HepG2 (cell line): ENCODE measurements at regions not wholly inside any gene's neighbourhood (a gene's known extent, or its start where the extent isn't known, plus 50 kb on each side); places are given as distances from the start of the nearest gene placed in this dataset.
A peak's percentile ranks its signal among the peaks of the same experiment; 100 is the strongest.

ENCODE experiments used
- ATAC-seq: fragments of 200-7000 bp; cut with Tn5 transposase; 3 replicates; pipeline ENCODE4 v1.9.1; 2020; ENCODE audit warnings: mild to moderate bottlenecking, moderate library complexity
- BruUV-seq: library from RNA; stranded (reverse); fragments of 400-500 nt; replicated peaks from 2 replicates; lab custom pipeline; 2021; lab: Mats Ljungman, UMichigan
- CTCF ChIA-PET: fragments of 300-600 bp; formaldehyde crosslinking; extraction: SDS; loops from one replicate; lab custom pipeline; 2021; ENCODE audit warnings: low total read pairs, inconsistent platforms, low intra/inter-chr PET ratio; lab: Yijun Ruan, JAX
- POLR2A ChIA-PET: fragments of 350-600 bp; sonication (Branson Sonifier 250); formaldehyde crosslinking; loops from one replicate; lab custom pipeline; 2020; ENCODE audit warnings: antibody characterized with exemption, inconsistent platforms; lab: Yijun Ruan, JAX
- DNase-seq: peaks from one replicate; pipeline ENCODE4 v3.0.0-alpha.2; 2015; ENCODE audit warnings: low spot score
- FAIRE-seq: peaks from 3 replicates; lab custom pipeline; 2011; peaks lifted over from hg19 to GRCh38; lab: Jason Lieb, UNC
- H2AFZ ChIP-seq: one replicate; pipeline ENCODE4 v1.6.1; 2011; ENCODE audit warnings: low read length, inconsistent platforms
- H3K27ac ChIP-seq: fragments of 300-600 bp; 3 replicates; pipeline ENCODE4 v1.8.0; 2011; ENCODE audit warnings: mixed run types, mild to moderate bottlenecking, mixed read lengths, low read length, inconsistent platforms; ENCODE audit not compliant: insufficient read depth; ENCODE audit errors: extremely low read length
- H3K27me3 ChIP-seq, 2 experiments: fragments of 200-600 bp in 1 of 2; 2 replicates in 1 of 2; 3 replicates in 1 of 2; pipeline versions ENCODE4 v1.6.0 to v1.8.0; 2011; ENCODE audit warnings: low read length in 2 of 2, mild to moderate bottlenecking in 2 of 2, moderate library complexity in 2 of 2, inconsistent platforms in 1 of 2; ENCODE audit not compliant: insufficient read depth in 2 of 2, control insufficient read depth in 1 of 2
- H3K36me3 ChIP-seq, 2 experiments: fragments of 200-600 bp in 1 of 2; replicated peaks in 1 of 2; 2 replicates in 1 of 2; 3 replicates in 1 of 2; pipeline versions ENCODE4 v1.5.1 to v1.8.0; 2011; ENCODE audit warnings: low read length in 2 of 2, inconsistent platforms in 1 of 2; ENCODE audit not compliant: insufficient read depth in 2 of 2, control insufficient read depth in 1 of 2
- H3K4me1 ChIP-seq: 2 replicates; pipeline ENCODE4 v1.5.1; 2012; ENCODE audit warnings: low read length, inconsistent platforms; ENCODE audit not compliant: insufficient read depth
- H3K4me2 ChIP-seq: 2 replicates; pipeline ENCODE4 v1.6.0; 2011; ENCODE audit warnings: low read depth, low read length, inconsistent platforms
- H3K4me3 ChIP-seq, 3 experiments: fragments of 200-600 bp in 1 of 3; sonication (generic), shearing (Covaris generic) in 1 of 3; replicated peaks in 1 of 3; 2 replicates each; pipeline ENCODE4 v1.5.1; 2011 to 2016; ENCODE audit warnings: low read length in 3 of 3, inconsistent platforms in 2 of 3, low read depth in 2 of 3, mild to moderate bottlenecking in 2 of 3, control low read depth in 1 of 3, mixed read lengths in 1 of 3; ENCODE audit not compliant: insufficient read depth in 1 of 3
- H3K79me2 ChIP-seq: one replicate; pipeline ENCODE4 v1.6.1; 2011; ENCODE audit warnings: low read length, inconsistent platforms; ENCODE audit not compliant: insufficient read depth
- H3K9ac ChIP-seq: 2 replicates; pipeline ENCODE4 v1.6.0; 2011; ENCODE audit warnings: mild to moderate bottlenecking, low read depth, low read length, inconsistent platforms; ENCODE audit not compliant: insufficient read depth
- H3K9me3 ChIP-seq: 2 replicates; pipeline ENCODE4 v1.5.1; 2012; ENCODE audit warnings: mild to moderate bottlenecking, low read length
- H4K20me1 ChIP-seq: 2 replicates; pipeline ENCODE4 v1.6.0; 2011; ENCODE audit warnings: inconsistent platforms, mild to moderate bottlenecking, low read length, moderate library complexity; ENCODE audit not compliant: insufficient read depth
- ATF7 ChIP-seq, 2 experiments: fragments of 450-650 bp in 1 of 2; sonication (generic) in 1 of 2; formaldehyde crosslinking in 1 of 2; IDR thresholded peaks; 2 replicates each; pipeline versions ENCODE4 v1.4.0 to v1.6.1; 2016 to 2020; ENCODE audit warnings: antibody characterized with exemption in 1 of 2, mild to moderate bottlenecking in 1 of 2, missing genetic modification reagents in 1 of 2
- ATF7-NPFF ChIP-seq: sonication (generic); formaldehyde crosslinking; IDR thresholded peaks from 2 replicates; pipeline ENCODE4 v1.8.1; 2023; ENCODE audit warnings: mild to moderate bottlenecking, low read depth, missing genetic modification reagents, moderate library complexity
- CREM ChIP-seq, 2 experiments: sonication (generic) in 1 of 2; formaldehyde crosslinking in 1 of 2; IDR thresholded peaks; 2 replicates each; pipeline versions ENCODE4 v1.4.0 to v1.6.1; 2016 to 2020; ENCODE audit warnings: antibody characterized with exemption in 1 of 2, mild to moderate bottlenecking in 1 of 2, missing genetic modification reagents in 1 of 2
- HOXA7 ChIP-seq: sonication (generic); formaldehyde crosslinking; IDR thresholded peaks from 2 replicates; pipeline ENCODE4 v1.8.1; 2022; ENCODE audit warnings: mild to moderate bottlenecking, missing genetic modification reagents, moderate library complexity
- MXI1 ChIP-seq: IDR thresholded peaks from 3 replicates; pipeline ENCODE4 v1.6.1; 2012; ENCODE audit warnings: low read depth, low read length, inconsistent platforms, borderline replicate concordance
- PBX3 ChIP-seq: sonication (generic); formaldehyde crosslinking; IDR thresholded peaks from 2 replicates; pipeline ENCODE4 v1.8.1; 2023; ENCODE audit warnings: missing genetic modification reagents, inconsistent platforms, borderline replicate concordance
- SOX6 ChIP-seq, 2 experiments: fragments of 450-650 bp in 1 of 2; sonication (generic) in 1 of 2; formaldehyde crosslinking in 1 of 2; IDR thresholded peaks; 2 replicates each; pipeline versions ENCODE4 v1.4.0 to v1.6.1; 2017 to 2020; ENCODE audit warnings: antibody characterized with exemption in 1 of 2, mild to moderate bottlenecking in 1 of 2, missing genetic modification reagents in 1 of 2
- YEATS2 ChIP-seq: sonication (generic); formaldehyde crosslinking; IDR thresholded peaks from 2 replicates; pipeline ENCODE4 v1.4.0; 2020; ENCODE audit warnings: missing genetic modification reagents, borderline replicate concordance
- ZMAT3 ChIP-seq: sonication (generic); formaldehyde crosslinking; conservative IDR thresholded peaks from 2 replicates; pipeline ENCODE4 v1.7.0; 2021; ENCODE audit warnings: missing genetic modification reagents
- ZMYM2 ChIP-seq: sonication (generic); formaldehyde crosslinking; IDR thresholded peaks from 2 replicates; pipeline ENCODE4 v1.8.0; 2022; ENCODE audit warnings: mild to moderate bottlenecking, missing genetic modification reagents
- ZNF207 ChIP-seq: fragments of 450-650 bp; IDR thresholded peaks from 2 replicates; pipeline ENCODE4 v1.6.1; 2016; ENCODE audit warnings: antibody characterized with exemption, borderline replicate concordance
- ZNF264 ChIP-seq: sonication (generic); formaldehyde crosslinking; IDR thresholded peaks from 2 replicates; pipeline ENCODE4 v1.4.0; 2020; ENCODE audit warnings: missing genetic modification reagents
- ZNF367 ChIP-seq: sonication (generic); formaldehyde crosslinking; IDR thresholded peaks from 2 replicates; pipeline ENCODE4 v1.4.0; 2020; ENCODE audit warnings: missing genetic modification reagents, borderline replicate concordance
- ZNF616 ChIP-seq: sonication (generic); formaldehyde crosslinking; IDR thresholded peaks from 2 replicates; pipeline ENCODE4 v1.5.0; 2020; ENCODE audit warnings: low read depth, mild to moderate bottlenecking, missing genetic modification reagents
- ZNF788 ChIP-seq: sonication (generic); formaldehyde crosslinking; IDR thresholded peaks from 2 replicates; pipeline ENCODE4 v1.5.0; 2020; ENCODE audit warnings: mild to moderate bottlenecking, missing genetic modification reagents, borderline replicate concordance
- WGBS: methylation state at CpG from one replicate; pipeline ENCODE4 v1.1.6; 2017; ENCODE audit warnings: low lambda C conversion rate; 5-methylcytosine and 5-hydroxymethylcytosine counted together
- in situ Hi-C: cut with HindIII; loops from 2 replicates; pipeline ENCODE4 v1.10.0; 2017; ENCODE audit warnings: low pct_unique_long_range_greater_than_20kb; ENCODE audit not compliant: extremely low pct_ligation_motif_present
- intact Hi-C: fragments of 100-400 bp; cut with micrococcal nuclease; formaldehyde crosslinking; loops from one replicate; pipeline ENCODE4 v1.10.0; 2022; ENCODE audit not compliant: unreplicated experiment
- TF ChIP-seq, protein P1 (sequence below): sonication (generic); IDR thresholded peaks from 2 replicates; pipeline ENCODE4 v1.6.1; 2016; ENCODE audit warnings: low read depth, borderline replicate concordance

DNA sequence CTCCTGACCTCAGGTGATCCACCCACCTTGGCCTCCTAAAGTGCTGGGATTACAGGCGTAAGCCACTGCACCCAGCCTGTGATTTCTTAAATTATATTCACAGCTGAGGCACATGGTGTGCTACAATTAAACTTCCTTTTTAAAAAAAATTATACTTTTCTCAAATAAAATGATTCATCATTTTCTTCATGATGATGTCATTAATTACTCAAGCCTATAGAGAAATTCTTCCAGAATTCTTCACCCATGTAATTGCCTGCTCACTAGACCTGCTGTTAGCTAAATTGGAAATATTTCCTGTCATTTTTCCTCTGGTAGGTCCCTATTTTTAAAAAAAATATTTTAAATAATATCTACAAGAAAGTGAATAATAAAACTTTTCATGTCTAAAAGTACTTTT lies 440.0 kb upstream of the ANO3 start:
- no peak for DNase-seq
- ATAC-seq = no peak
- TF ChIP-seq MXI1 (no peak), ATF7 (IDR thresholded peaks at IDR 0.05) (peak; percentile 89), ATF7 (CRISPR knock-in tag; IDR thresholded peaks at IDR 0.05) (no peak), SOX6 (IDR thresholded peaks at IDR 0.05) (no peak), SOX6 (CRISPR knock-in tag; IDR thresholded peaks at IDR 0.05) (no peak), CREM (IDR thresholded peaks at IDR 0.05) (no peak), CREM (CRISPR knock-in tag; IDR thresholded peaks at IDR 0.05) (no peak), ZMYM2 (CRISPR knock-in tag) (no peak)
- TF ChIP-seq, all 625 proteins: peak for 1
- H3K36me3 ChIP-seq = no peaks in the 10 kb centered on the region
- no TSS peak for BruUV-seq
- CTCF ChIA-PET = no interaction called here
- H4K20me1 ChIP-seq = no peaks in the 10 kb centered on the region
- H3K4me2 ChIP-seq = no peak overlapping the region
- H3K4me3 ChIP-seq = no peak overlapping the region
- POLR2A ChIA-PET = no interaction called here
- H3K4me1 ChIP-seq = no peaks in the 10 kb centered on the region
- no peaks in the 10 kb centered on the region for H3K9me3 ChIP-seq
- H3K9ac ChIP-seq = no peak overlapping the region
- H3K27me3 ChIP-seq = no peaks in the 10 kb centered on the region
- FAIRE-seq = no peak
- no peak overlapping the region for H3K27ac ChIP-seq
- in situ Hi-C loops (no loop called here), intact Hi-C loops (loop anchor here (5.0 kb wide), 1 partner anchor 1035 kb away; no protein-coding TSS in a partner anchor)
- no peak overlapping the region for H2AFZ ChIP-seq
- 50% methylated on average over 1 of the region's 1 CpG for WGBS
- no peaks in the 10 kb centered on the region for H3K79me2 ChIP-seq

DNA sequence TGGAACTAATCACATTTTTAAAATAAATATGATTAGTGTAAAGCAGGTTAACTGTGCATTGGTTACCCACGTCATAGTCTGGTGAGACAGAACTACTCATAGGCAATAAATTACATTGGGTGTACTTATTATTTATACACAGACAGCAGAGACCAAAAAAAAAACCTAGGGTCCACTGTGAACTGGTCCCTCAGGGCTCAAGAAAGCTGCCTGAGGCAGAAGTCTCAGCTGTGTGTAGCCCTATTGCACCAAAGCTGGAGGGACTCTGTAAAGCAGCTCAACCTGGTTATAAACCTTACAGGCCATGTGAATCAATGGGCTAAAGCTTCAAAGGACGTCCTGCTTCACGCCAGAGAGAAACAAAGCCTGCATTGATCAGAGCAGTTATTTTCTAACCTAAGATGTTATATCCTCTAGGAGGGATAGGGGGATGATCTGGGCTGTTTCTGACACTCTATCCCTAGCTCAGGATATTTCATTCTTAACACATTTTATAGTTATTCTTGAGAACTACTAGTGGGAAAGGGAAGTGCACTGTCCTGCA lies 432.2 kb upstream of the ANO3 start:
- no peaks in the 10 kb centered on the region for H3K36me3 ChIP-seq
- H3K79me2 ChIP-seq = no peaks in the 10 kb centered on the region
- H2AFZ ChIP-seq = no peak overlapping the region
- H4K20me1 ChIP-seq = no peaks in the 10 kb centered on the region
- DNase-seq (no peak), ATAC-seq (no peak), FAIRE-seq (no peak)
- H3K4me2 ChIP-seq = no peak overlapping the region
- no peaks in the 10 kb centered on the region for H3K27me3 ChIP-seq
- no peak overlapping the region for H3K27ac ChIP-seq
- ChIA-PET CTCF (no interaction called here), POLR2A (no interaction called here)
- intact Hi-C loops (no loop called here), in situ Hi-C loops (no loop called here)
- WGBS = 0% methylated on average over 2 of the region's 3 CpGs
- H3K9me3 ChIP-seq = no peaks in the 10 kb centered on the region
- no TSS peak for BruUV-seq
- no peaks in the 10 kb centered on the region for H3K4me1 ChIP-seq
- H3K4me3 ChIP-seq = no peak overlapping the region
- H3K9ac ChIP-seq = no peak overlapping the region
- TF ChIP-seq ZNF264 (CRISPR knock-in tag) = no peak
- TF ChIP-seq, protein P1, sequence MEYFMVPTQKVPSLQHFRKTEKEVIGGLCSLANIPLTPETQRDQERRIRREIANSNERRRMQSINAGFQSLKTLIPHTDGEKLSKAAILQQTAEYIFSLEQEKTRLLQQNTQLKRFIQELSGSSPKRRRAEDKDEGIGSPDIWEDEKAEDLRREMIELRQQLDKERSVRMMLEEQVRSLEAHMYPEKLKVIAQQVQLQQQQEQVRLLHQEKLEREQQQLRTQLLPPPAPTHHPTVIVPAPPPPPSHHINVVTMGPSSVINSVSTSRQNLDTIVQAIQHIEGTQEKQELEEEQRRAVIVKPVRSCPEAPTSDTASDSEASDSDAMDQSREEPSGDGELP = no peak
- no peak for TF ChIP-seq ZNF788 (CRISPR knock-in tag)
- no peak for TF ChIP-seq ZNF367
- no peak for TF ChIP-seq ZNF207
- no peak for TF ChIP-seq YEATS2 (CRISPR knock-in tag)
- TF ChIP-seq PBX3 (CRISPR knock-in tag) = no peak
- no peak for TF ChIP-seq ATF7-NPFF (CRISPR knock-in tag)
- no peak for TF ChIP-seq ZNF616 (CRISPR knock-in tag)
- TF ChIP-seq HOXA7 = no peak
- TF ChIP-seq ZMAT3 (CRISPR knock-in tag) = no peak
